GM10266 (cell line): ENCODE measurements at regions not wholly inside any gene's neighbourhood (a gene's known extent, or its start where the extent isn't known, plus 50 kb on each side); places are given as distances from the start of the nearest gene placed in this dataset.

Source experiments
- DNase-seq: peaks from one replicate; pipeline ENCODE4 v3.0.0; 2012; ENCODE audit errors: extremely low spot score
- TF ChIP-seq, protein P1 (sequence below): IDR thresholded peaks from 2 replicates; pipeline ENCODE4 v1.5.1; 2012; ENCODE audit warnings: mild to moderate bottlenecking, low read depth; ENCODE audit not compliant: control insufficient read depth, insufficient read depth; ENCODE audit errors: missing control alignments

GRCh38 chr10:109374215-109374614 lies 549.1 kb downstream of the XPNPEP1 start:
- no peak for DNase-seq

DNA sequence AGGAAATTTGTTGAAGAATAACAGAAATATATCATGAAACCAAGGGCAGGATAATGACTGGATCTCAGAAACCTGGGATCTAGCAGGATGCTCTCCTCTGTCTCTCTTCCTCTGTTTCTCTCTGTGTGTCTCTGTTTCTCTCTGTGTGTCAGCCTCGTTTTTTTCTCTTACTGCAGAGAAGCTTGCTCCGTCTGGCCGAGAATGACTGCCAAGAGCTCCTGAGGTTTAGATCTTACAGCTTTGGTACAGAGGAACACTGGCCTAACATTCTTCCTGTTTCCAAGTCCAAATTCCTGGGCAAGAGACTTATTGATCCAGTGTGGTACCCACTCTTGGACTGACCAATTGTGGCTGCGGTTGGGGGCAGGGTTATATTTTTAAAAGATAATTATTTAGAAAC lies 564.0 kb downstream of the XPNPEP1 start:
- TF ChIP-seq, protein P1, sequence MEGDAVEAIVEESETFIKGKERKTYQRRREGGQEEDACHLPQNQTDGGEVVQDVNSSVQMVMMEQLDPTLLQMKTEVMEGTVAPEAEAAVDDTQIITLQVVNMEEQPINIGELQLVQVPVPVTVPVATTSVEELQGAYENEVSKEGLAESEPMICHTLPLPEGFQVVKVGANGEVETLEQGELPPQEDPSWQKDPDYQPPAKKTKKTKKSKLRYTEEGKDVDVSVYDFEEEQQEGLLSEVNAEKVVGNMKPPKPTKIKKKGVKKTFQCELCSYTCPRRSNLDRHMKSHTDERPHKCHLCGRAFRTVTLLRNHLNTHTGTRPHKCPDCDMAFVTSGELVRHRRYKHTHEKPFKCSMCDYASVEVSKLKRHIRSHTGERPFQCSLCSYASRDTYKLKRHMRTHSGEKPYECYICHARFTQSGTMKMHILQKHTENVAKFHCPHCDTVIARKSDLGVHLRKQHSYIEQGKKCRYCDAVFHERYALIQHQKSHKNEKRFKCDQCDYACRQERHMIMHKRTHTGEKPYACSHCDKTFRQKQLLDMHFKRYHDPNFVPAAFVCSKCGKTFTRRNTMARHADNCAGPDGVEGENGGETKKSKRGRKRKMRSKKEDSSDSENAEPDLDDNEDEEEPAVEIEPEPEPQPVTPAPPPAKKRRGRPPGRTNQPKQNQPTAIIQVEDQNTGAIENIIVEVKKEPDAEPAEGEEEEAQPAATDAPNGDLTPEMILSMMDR = no peak
- DNase-seq = no peak

More at GRCh38 chr10:109374215-109374614, 549.1 kb downstream of the XPNPEP1 start:
- TF ChIP-seq, protein P1 = no peak

- no peak for DNase-seq
- TF ChIP-seq, protein P1 = no peak
Observed at GRCh38 chr10:109358325-109358724, 565.0 kb downstream of the XPNPEP1 start.

GRCh38 chr10:109348324-109348723 lies 575.0 kb downstream of the XPNPEP1 start:
- no peak for DNase-seq
- TF ChIP-seq, protein P1 = no peak

- DNase-seq = no peak
- TF ChIP-seq, protein P1 = no peak
Observed at GRCh38 chr10:109343293-109343692, 580.0 kb downstream of the XPNPEP1 start.

DNA sequence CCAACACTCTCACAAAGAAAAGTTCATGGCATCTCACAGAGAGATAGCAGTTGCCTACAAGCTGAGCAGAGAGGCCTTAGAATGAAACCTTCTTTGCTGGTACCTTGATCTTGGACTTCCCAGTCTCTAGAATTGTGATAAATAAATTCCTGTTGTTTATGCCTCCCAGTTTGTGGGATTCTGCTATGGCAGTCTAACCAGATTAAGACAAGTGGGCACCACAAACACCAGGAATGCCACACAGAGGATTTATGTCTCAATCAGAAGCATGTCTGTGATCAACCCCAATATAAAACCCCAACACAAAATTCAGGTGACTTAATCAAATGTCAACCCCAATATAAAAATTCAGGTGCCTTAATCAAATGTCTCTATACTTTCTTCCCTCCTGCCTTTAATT lies 581.3 kb downstream of the XPNPEP1 start:
- no peak for DNase-seq
- TF ChIP-seq, protein P1 = no peak

GRCh38 chr10:109328001-109328400 lies 595.3 kb downstream of the XPNPEP1 start:
- TF ChIP-seq, protein P1 = no peak
- DNase-seq = no peak
